Activated CD4-positive, alpha-beta T cell treated with anti-CD3 and anti-CD28 coated beads, Interleukin-2, Interleukin-4, amounts not matched to agents 100 ng/mL and 50 ng/mL, durations not matched to agents 16 hours and 8 hours (primary cell): ENCODE measurements at regions not wholly inside any gene's neighbourhood (a gene's known extent, or its start where the extent isn't known, plus 50 kb on each side); places are given as distances from the start of the nearest gene placed in this dataset.
"Not testable (repeated sequence)": the region's sequence is repeated elsewhere in the genome, so short reads cannot be mapped to it uniquely, and the experiment has no call there.

Source experiments
- DNase-seq: peaks from one replicate; pipeline ENCODE4 v3.0.0-alpha.2; 2020; ENCODE audit warnings: low spot score

GRCh38 chr10:85459906-85460305, 906.7 kb downstream of the GRID1 start:
- no peak for DNase-seq

GRCh38 chr10:85464336-85464735, 902.3 kb downstream of the GRID1 start:
- no peak for DNase-seq

GRCh38 chr10:85477979-85478378, 888.6 kb downstream of the GRID1 start:
- DNase-seq = no peak

- no peak for DNase-seq
These were observed 876.2 kb downstream of the GRID1 start for GRCh38 chr10:85490431-85490830.

- DNase-seq = no peak
These were observed 874.9 kb downstream of the GRID1 start for GRCh38 chr10:85491652-85492051.

- no peak for DNase-seq
These were observed 873.9 kb downstream of the GRID1 start for GRCh38 chr10:85492684-85493083.

GRCh38 chr10:85493703-85494102, 872.9 kb downstream of the GRID1 start:
- no peak for DNase-seq

- not testable (repeated sequence) for DNase-seq
These were observed 862.0 kb downstream of the GRID1 start for GRCh38 chr10:85504641-85505040.

GRCh38 chr10:85508159-85508558, 858.4 kb downstream of the GRID1 start:
- DNase-seq = no peak

- no peak for DNase-seq
These were observed 855.9 kb downstream of the GRID1 start for GRCh38 chr10:85510682-85511081.

GRCh38 chr10:85513436-85513835, 853.2 kb downstream of the GRID1 start:
- no peak for DNase-seq

- DNase-seq = no peak
These were observed 851.3 kb downstream of the GRID1 start for GRCh38 chr10:85515316-85515715.

GRCh38 chr10:85524001-85524666, 842.5 kb downstream of the GRID1 start:
- DNase-seq = no peak

- peak; percentile 4 for DNase-seq
These were observed 838.8 kb downstream of the GRID1 start for GRCh38 chr10:85527616-85528317.

GRCh38 chr10:85528318-85528652, 838.3 kb downstream of the GRID1 start:
- no peak for DNase-seq

GRCh38 chr10:85531706-85532105, 834.9 kb downstream of the GRID1 start:
- no peak for DNase-seq

GRCh38 chr10:85532773-85533172, 833.8 kb downstream of the GRID1 start:
- DNase-seq = no peak

- DNase-seq = no peak
These were observed 830.7 kb downstream of the GRID1 start for GRCh38 chr10:85535926-85536325.

- DNase-seq = no peak
These were observed 829.0 kb downstream of the GRID1 start for GRCh38 chr10:85537561-85537960.

GRCh38 chr10:85538601-85539000, 828.0 kb downstream of the GRID1 start:
- no peak for DNase-seq

GRCh38 chr10:85542152-85542551, 824.4 kb downstream of the GRID1 start:
- no peak for DNase-seq

- no peak for DNase-seq
These were observed 823.5 kb downstream of the GRID1 start for GRCh38 chr10:85542936-85543730.

GRCh38 chr10:85544956-85545355, 821.6 kb downstream of the GRID1 start:
- DNase-seq = no peak
